Breast epithelium (tissue), 4 donors: ENCODE measurements at regions not wholly inside any gene's neighbourhood (a gene's known extent, or its start where the extent isn't known, plus 50 kb on each side); places are given as distances from the start of the nearest gene placed in this dataset.
"Not testable (repeated sequence)": the region's sequence is repeated elsewhere in the genome, so short reads cannot be mapped to it uniquely, and the experiment has no call there.

Experiments used
- DNase-seq, 2 donors: peaks; one replicate each; pipeline ENCODE4 v3.0.0-alpha.2; 2019; ENCODE audit warnings: low spot score in 2 of 2
- H3K27ac ChIP-seq, 2 donors: fragments of 200-600 bp; sonication (generic) in 1 of 2; one replicate each; pipeline ENCODE4 v1.5.1; 2016 to 2019; ENCODE audit warnings: mild to moderate bottlenecking in 1 of 2
- H3K27me3 ChIP-seq, 2 donors: fragments of 200-600 bp; sonication (generic) in 1 of 2; one replicate each; pipeline versions ENCODE4 v1.5.1 to v1.6.0; 2017 to 2019; ENCODE audit warnings: control low read depth in 1 of 2, mild to moderate bottlenecking in 1 of 2
- H3K36me3 ChIP-seq: fragments of 200-600 bp; one replicate; pipeline ENCODE4 v1.5.1; 2019
- H3K4me1 ChIP-seq, 2 donors: fragments of 200-600 bp; sonication (generic); one replicate each; pipeline ENCODE4 v1.5.1; 2016 to 2019; ENCODE audit warnings: control low read depth in 1 of 2
- H3K4me3 ChIP-seq, 3 donors: fragments of 200-600 bp; sonication (generic); 1 replicate in 2 of 3; 2 replicates in 1 of 3; pipeline ENCODE4 v1.5.1; 2016 to 2019; ENCODE audit warnings: mild to moderate bottlenecking in 3 of 3, moderate library complexity in 2 of 3
- H3K9me3 ChIP-seq, 2 donors: fragments of 200-600 bp; sonication (generic) in 1 of 2; one replicate each; pipeline ENCODE4 v1.5.1; 2016 to 2019; ENCODE audit warnings: control low read depth in 1 of 2
- POLR2A ChIP-seq: fragments of 450-650 bp; IDR thresholded peaks from one replicate; pipeline ENCODE4 v1.6.1; 2016; ENCODE audit warnings: antibody characterized with exemption, mild to moderate bottlenecking, moderate library complexity
- POLR2AphosphoS5 ChIP-seq, 3 donors: sonication (generic); formaldehyde crosslinking; IDR thresholded peaks; one replicate each; pipeline ENCODE4 v1.6.1; 2017; ENCODE audit warnings: antibody characterized with exemption in 3 of 3
- intact Hi-C: fragments of 100-400 bp; cut with DNase I; formaldehyde crosslinking; loops from one replicate; pipeline ENCODE4 v1.15.1; 2023; ENCODE audit warnings: low total_unique reads
- TF ChIP-seq, protein P1 (sequence below), 3 donors: fragments of 450-650 bp; IDR thresholded peaks; one replicate each; pipeline ENCODE4 v1.5.1; 2016 to 2017; ENCODE audit warnings: antibody characterized with exemption in 3 of 3, mild to moderate bottlenecking in 3 of 3, moderate library complexity in 3 of 3

DNA sequence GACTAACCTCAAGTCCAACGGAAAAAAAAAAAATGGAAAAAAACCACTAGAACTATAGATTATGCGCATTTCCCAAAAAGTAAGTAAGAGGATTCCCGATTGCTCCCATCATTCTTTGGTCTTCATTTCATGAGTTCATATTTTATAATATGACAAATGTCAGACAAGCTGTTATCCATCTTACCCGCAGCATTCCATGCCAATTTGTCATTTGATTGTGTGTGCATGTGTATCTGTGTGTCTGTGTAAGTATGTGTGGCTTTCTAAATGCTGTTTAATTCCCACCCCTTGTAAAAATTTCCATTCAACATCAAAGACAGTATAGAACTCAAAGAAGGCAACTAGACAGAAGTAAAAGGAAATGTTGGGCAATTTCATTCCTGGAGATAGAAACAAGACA, 434.1 kb downstream of the CDH11 start:
- H3K9me3 ChIP-seq, result no peaks in the 10 kb centered on the region
- no peaks in the 10 kb centered on the region for H3K4me1 ChIP-seq
- no peaks in the 10 kb centered on the region for H3K36me3 ChIP-seq
- H3K27ac ChIP-seq, result no peak overlapping the region
- no peaks in the 10 kb centered on the region for H3K27me3 ChIP-seq
- TF ChIP-seq, protein P1, sequence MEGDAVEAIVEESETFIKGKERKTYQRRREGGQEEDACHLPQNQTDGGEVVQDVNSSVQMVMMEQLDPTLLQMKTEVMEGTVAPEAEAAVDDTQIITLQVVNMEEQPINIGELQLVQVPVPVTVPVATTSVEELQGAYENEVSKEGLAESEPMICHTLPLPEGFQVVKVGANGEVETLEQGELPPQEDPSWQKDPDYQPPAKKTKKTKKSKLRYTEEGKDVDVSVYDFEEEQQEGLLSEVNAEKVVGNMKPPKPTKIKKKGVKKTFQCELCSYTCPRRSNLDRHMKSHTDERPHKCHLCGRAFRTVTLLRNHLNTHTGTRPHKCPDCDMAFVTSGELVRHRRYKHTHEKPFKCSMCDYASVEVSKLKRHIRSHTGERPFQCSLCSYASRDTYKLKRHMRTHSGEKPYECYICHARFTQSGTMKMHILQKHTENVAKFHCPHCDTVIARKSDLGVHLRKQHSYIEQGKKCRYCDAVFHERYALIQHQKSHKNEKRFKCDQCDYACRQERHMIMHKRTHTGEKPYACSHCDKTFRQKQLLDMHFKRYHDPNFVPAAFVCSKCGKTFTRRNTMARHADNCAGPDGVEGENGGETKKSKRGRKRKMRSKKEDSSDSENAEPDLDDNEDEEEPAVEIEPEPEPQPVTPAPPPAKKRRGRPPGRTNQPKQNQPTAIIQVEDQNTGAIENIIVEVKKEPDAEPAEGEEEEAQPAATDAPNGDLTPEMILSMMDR (IDR thresholded peaks at IDR 0.05), result no peak
- TF ChIP-seq POLR2AphosphoS5 (IDR thresholded peaks at IDR 0.05) (no peak), POLR2A (no peak)
- DNase-seq, result no peak
- no peak overlapping the region for H3K4me3 ChIP-seq
- intact Hi-C loops, result loop anchor here (5.0 kb wide), 1 partner anchor 1190 kb away; no protein-coding TSS in a partner anchor

DNA sequence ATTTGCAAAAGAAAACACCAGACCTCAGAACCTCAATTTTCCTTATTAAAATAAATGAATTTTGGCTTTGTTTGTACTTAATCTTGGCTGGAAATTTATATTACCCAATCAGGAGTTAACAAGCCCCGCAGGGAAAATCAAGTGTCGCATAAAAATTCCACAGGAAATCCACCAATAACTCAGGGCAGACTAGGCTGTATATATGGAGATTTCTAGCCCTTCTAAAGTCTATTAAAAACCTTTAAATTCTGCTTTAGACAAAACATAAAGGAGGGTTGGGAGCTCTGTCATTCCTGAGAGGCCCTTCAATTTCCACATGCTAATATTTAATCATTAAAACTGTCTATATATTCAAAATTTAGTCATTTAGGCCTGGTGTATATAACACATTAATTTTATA, 434.7 kb downstream of the CDH11 start:
- TF ChIP-seq POLR2AphosphoS5 (IDR thresholded peaks at IDR 0.05) (no peak), POLR2A (no peak)
- TF ChIP-seq, protein P1 (IDR thresholded peaks at IDR 0.05), result no peak
- no peak overlapping the region for H3K4me3 ChIP-seq
- intact Hi-C loops, result loop anchor here (5.0 kb wide), 1 partner anchor 1190 kb away; no protein-coding TSS in a partner anchor

DNA sequence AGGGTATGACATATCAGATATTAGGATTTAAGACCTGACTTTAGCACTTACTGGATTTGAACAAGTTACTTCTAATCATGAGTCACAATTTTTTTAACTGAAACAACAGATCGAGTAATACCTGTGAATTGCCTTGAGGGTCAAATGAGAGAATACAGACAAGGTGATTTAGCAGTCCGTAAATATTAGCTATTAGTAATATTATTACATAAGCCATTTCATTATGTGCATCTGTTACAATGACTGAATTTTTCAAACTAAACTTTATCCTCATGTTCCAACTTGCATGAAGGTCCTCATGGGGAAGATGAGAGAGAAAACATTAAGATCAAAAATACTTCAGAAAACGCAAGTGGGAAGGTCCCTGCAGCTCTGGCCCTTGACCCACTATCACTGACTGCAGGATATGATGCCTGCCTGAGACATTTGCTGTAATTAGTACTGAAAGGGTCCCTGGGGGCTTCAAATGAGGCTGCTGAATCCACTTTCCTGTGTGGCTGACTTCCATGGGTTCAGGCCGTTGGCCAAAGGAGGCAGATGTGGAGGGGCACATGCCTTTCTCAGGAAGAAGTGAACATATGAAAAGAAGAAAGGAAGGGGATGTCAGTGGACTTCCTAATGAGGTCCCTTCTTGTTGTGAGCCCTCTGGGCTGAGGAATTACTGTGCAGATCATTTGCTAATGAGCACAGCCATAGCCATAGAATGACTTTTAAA, 441.7 kb downstream of the CDH11 start:
- Histone ChIP-seq H3K4me1 (no peaks in the 10 kb centered on the region), H3K36me3 (no peaks in the 10 kb centered on the region), H3K27ac (no peak overlapping the region), H3K9me3 (no peaks in the 10 kb centered on the region), H3K27me3 (no peaks in the 10 kb centered on the region), H3K4me3 (no peak overlapping the region)
- DNase-seq, result no peak
- intact Hi-C loops, result no loop called here
- TF ChIP-seq POLR2AphosphoS5 (IDR thresholded peaks at IDR 0.05) (no peak), POLR2A (no peak)
- TF ChIP-seq, protein P1 (IDR thresholded peaks at IDR 0.05), result no peak

More for the DNA sequence above, 434.7 kb downstream of the CDH11 start:
- Histone ChIP-seq H3K27ac (no peak overlapping the region), H3K27me3 (no peaks in the 10 kb centered on the region), H3K4me1 (no peaks in the 10 kb centered on the region), H3K36me3 (no peaks in the 10 kb centered on the region), H3K9me3 (no peaks in the 10 kb centered on the region)
- no peak for DNase-seq

DNA sequence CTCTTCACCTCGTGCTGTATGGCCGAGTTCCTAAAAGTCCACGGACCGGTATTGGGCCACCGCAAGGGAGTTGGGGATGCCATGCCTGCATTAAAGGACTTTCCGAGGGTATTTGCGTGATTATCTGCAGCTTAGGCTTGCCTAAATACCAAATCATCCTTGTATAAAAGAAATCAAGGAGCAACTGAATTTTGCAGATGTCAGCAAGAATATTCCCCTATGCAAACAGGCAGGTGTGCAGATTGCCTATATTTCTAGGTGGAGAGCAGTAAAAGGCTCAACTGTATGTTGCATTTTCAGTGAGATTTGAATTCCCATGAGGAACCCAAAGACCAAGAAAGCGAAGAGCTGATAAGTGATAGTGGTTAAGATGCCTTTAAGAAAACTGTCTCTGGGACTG, 452.3 kb downstream of the CDH11 start:
- Histone ChIP-seq H3K4me1 (no peaks in the 10 kb centered on the region), H3K9me3 (no peaks in the 10 kb centered on the region), H3K27me3 (no peaks in the 10 kb centered on the region), H3K36me3 (no peaks in the 10 kb centered on the region), H3K4me3 (no peak overlapping the region), H3K27ac (no peak overlapping the region)
- intact Hi-C loops, result no loop called here
- no peak for TF ChIP-seq POLR2A
- no peak for TF ChIP-seq POLR2AphosphoS5 (IDR thresholded peaks at IDR 0.05)
- TF ChIP-seq, protein P1 (IDR thresholded peaks at IDR 0.05), result no peak
- no peak for DNase-seq

DNA sequence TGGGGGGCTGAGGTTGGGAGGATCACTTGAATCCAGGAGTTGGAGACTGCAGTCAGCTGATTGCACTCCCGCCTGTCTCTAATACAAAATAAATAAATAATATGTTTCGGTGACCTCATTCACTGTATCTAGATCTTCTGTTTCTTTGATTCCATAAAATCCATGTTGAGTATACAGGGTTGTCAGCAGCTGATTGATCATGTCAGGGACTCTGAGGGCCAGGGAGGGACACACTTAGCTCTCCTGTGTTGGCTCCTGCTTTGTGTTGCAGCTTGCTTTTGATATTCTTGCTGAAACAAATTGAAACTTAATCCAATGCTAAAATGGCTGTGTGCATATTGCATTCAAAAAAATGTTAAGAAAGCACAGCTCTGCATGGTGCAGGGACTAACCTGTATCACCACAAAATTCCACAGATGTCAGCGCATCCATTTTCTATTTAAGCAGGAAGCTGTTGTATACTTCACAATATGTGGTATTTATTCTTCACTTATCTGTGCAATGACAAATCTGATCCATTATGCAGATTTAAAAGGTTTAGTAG, 454.5 kb downstream of the CDH11 start:
- Histone ChIP-seq H3K27me3 (no peaks in the 10 kb centered on the region), H3K36me3 (no peaks in the 10 kb centered on the region), H3K4me3 (no peak overlapping the region), H3K4me1 (no peaks in the 10 kb centered on the region), H3K27ac (no peak overlapping the region), H3K9me3 (no peaks in the 10 kb centered on the region)
- no peak for DNase-seq
- TF ChIP-seq, protein P1 (IDR thresholded peaks at IDR 0.05), result no peak
- TF ChIP-seq POLR2AphosphoS5 (IDR thresholded peaks at IDR 0.05), result no peak
- no peak for TF ChIP-seq POLR2A
- intact Hi-C loops, result no loop called here

DNA sequence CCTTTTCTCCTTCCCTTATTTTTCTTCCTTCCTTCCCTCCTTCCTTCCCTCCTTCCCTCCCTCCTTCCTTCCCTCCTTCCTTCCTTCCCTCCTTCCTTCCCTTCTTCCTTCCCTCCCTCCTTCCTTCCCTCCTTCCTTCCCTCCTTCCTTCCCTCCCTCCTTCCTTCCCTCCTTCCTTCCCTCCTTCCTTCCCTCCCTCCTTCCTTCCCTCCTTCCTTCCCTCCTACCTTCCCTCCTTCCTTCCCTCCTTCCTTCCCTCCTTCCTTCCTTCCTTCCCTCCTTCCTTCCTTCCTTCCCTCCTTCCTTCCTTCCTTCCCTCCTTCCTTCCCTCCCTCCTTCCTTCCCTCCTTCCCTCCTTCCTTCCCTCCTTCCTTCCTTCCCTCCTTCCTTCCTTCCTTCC, 459.6 kb downstream of the CDH11 start:
- DNase-seq, H3K4me3 ChIP-seq, H3K27ac ChIP-seq, H3K36me3 ChIP-seq, H3K4me1 ChIP-seq, H3K9me3 ChIP-seq, H3K27me3 ChIP-seq, intact Hi-C loops: not testable (repeated sequence)
